H9 (cell line): ENCODE measurements at regions not wholly inside any gene's neighbourhood (a gene's known extent, or its start where the extent isn't known, plus 50 kb on each side); places are given as distances from the start of the nearest gene placed in this dataset.

ENCODE experiments used
- DNase-seq: peaks from one replicate; pipeline ENCODE4 v3.0.0-alpha.2; 2017
- H2AFZ ChIP-seq: one replicate; pipeline ENCODE4 v1.6.1; 2013; ENCODE audit warnings: mild to moderate bottlenecking, low read length, control low read depth, moderate library complexity
- H2AK5ac ChIP-seq: 2 replicates; pipeline ENCODE4 v1.6.1; 2013; ENCODE audit warnings: low read length, control low read depth, mixed read lengths; ENCODE audit not compliant: insufficient read length
- H2BK120ac ChIP-seq: one replicate; pipeline ENCODE4 v1.6.1; 2013; ENCODE audit warnings: low read depth, mild to moderate bottlenecking, low read length, control low read depth, inconsistent platforms; ENCODE audit not compliant: poor library complexity, severe bottlenecking
- H2BK12ac ChIP-seq: 2 replicates; pipeline ENCODE4 v1.6.1; 2013; ENCODE audit warnings: low read length, control low read depth, mixed read lengths, low read depth; ENCODE audit not compliant: insufficient read length
- H2BK15ac ChIP-seq: 2 replicates; pipeline ENCODE4 v1.6.1; 2013; ENCODE audit warnings: low read depth, low read length, control low read depth
- H2BK20ac ChIP-seq: one replicate; pipeline ENCODE4 v1.6.1; 2013; ENCODE audit warnings: low read depth, mild to moderate bottlenecking, low read length, control low read depth, inconsistent platforms; ENCODE audit not compliant: poor library complexity, severe bottlenecking
- H2BK5ac ChIP-seq: 2 replicates; pipeline ENCODE4 v1.6.1; 2013; ENCODE audit warnings: low read length, control low read depth, mixed read lengths; ENCODE audit not compliant: insufficient read length
- H3K14ac ChIP-seq: 2 replicates; pipeline ENCODE4 v1.6.1; 2013; ENCODE audit warnings: low read length, control low read depth; ENCODE audit not compliant: insufficient read depth
- H3K18ac ChIP-seq: 2 replicates; pipeline ENCODE4 v1.6.1; 2013; ENCODE audit warnings: low read depth, mild to moderate bottlenecking, mixed read lengths, low read length, control low read depth; ENCODE audit not compliant: insufficient read length
- H3K23ac ChIP-seq: 2 replicates; pipeline ENCODE4 v1.6.1; 2013; ENCODE audit warnings: low read length, control low read depth, mixed read lengths, low read depth; ENCODE audit not compliant: insufficient read length
- H3K23me2 ChIP-seq: 2 replicates; pipeline ENCODE4 v1.6.1; 2013; ENCODE audit warnings: low read depth, mild to moderate bottlenecking, mixed read lengths, low read length, control low read depth; ENCODE audit not compliant: insufficient read length, poor library complexity, severe bottlenecking
- H3K27ac ChIP-seq: 2 replicates; pipeline ENCODE4 v1.5.1; 2013; ENCODE audit warnings: low read length, control low read depth, mixed read lengths, low read depth; ENCODE audit not compliant: insufficient read length
- H3K27me3 ChIP-seq: 2 replicates; pipeline ENCODE4 v1.6.1; 2013; ENCODE audit warnings: low read length, control low read depth, inconsistent platforms; ENCODE audit not compliant: insufficient read depth
- H3K4ac ChIP-seq: 2 replicates; pipeline ENCODE4 v1.6.1; 2013; ENCODE audit warnings: low read depth, mild to moderate bottlenecking, control low read depth, inconsistent platforms, low read length, moderate library complexity
- H3K4me1 ChIP-seq: 2 replicates; pipeline ENCODE4 v1.6.1; 2013; ENCODE audit warnings: low read length, control low read depth, inconsistent platforms; ENCODE audit not compliant: insufficient read depth
- H3K4me2 ChIP-seq: 2 replicates; pipeline ENCODE4 v1.6.1; 2013; ENCODE audit warnings: low read length, control low read depth, mixed read lengths; ENCODE audit not compliant: insufficient read length, insufficient read depth
- H3K56ac ChIP-seq: 2 replicates; pipeline ENCODE4 v1.6.1; 2013; ENCODE audit warnings: low read depth, mild to moderate bottlenecking, mixed read lengths, low read length, control low read depth; ENCODE audit not compliant: insufficient read length
- H3K79me1 ChIP-seq: 2 replicates; pipeline ENCODE4 v1.6.1; 2013; ENCODE audit warnings: low read depth, mild to moderate bottlenecking, moderate library complexity, low read length, control low read depth, inconsistent platforms; ENCODE audit not compliant: insufficient read depth, poor library complexity, severe bottlenecking
- H3K79me2 ChIP-seq: 2 replicates; pipeline ENCODE4 v1.6.1; 2013; ENCODE audit warnings: low read length, control low read depth, inconsistent platforms; ENCODE audit not compliant: insufficient read depth
- H3K9ac ChIP-seq: 2 replicates; pipeline ENCODE4 v1.6.1; 2013; ENCODE audit warnings: low read length, control low read depth, mixed read lengths; ENCODE audit not compliant: insufficient read length; ENCODE audit errors: extremely low read depth
- H3K9me3 ChIP-seq: one replicate; pipeline ENCODE4 v1.6.1; 2013; ENCODE audit warnings: low read depth, low read length, inconsistent platforms; ENCODE audit not compliant: control insufficient read depth
- H3T11ph ChIP-seq: one replicate; pipeline ENCODE4 v1.6.1; 2013; ENCODE audit warnings: mild to moderate bottlenecking, low read length, control low read depth, inconsistent platforms
- H4K20me1 ChIP-seq: one replicate; pipeline ENCODE4 v1.6.1; 2013; ENCODE audit not compliant: control insufficient read depth, insufficient read length, insufficient read depth
- H4K5ac ChIP-seq: 2 replicates; pipeline ENCODE4 v1.6.1; 2013; ENCODE audit warnings: low read depth, mild to moderate bottlenecking, mixed read lengths, low read length, control low read depth; ENCODE audit not compliant: insufficient read length
- H4K8ac ChIP-seq: replicated peaks from 2 replicates; pipeline ENCODE4 v1.6.1; 2013; ENCODE audit warnings: low read length, control low read depth, mixed read lengths, low read depth; ENCODE audit not compliant: insufficient read length
- H4K91ac ChIP-seq: 2 replicates; pipeline ENCODE4 v1.6.1; 2013; ENCODE audit warnings: low read depth, mild to moderate bottlenecking, moderate library complexity, mixed read lengths, low read length, control low read depth; ENCODE audit not compliant: insufficient read length
- H3K27ac Mint-ChIP-seq, 3 experiments: 2 replicates in 2 of 3; 3 replicates in 1 of 3; pipeline ENCODE4 v1.8.0; 2020 to 2021; ENCODE audit warnings: mixed read lengths in 3 of 3, mild to moderate bottlenecking in 1 of 3, moderate library complexity in 1 of 3
- H3K27me3 Mint-ChIP-seq: 2 replicates; pipeline ENCODE4 v1.8.0; 2021; ENCODE audit warnings: low read depth, mild to moderate bottlenecking, moderate library complexity, mixed read lengths
- H3K36me3 Mint-ChIP-seq, 3 experiments: 2 replicates in 2 of 3; 3 replicates in 1 of 3; pipeline ENCODE4 v1.8.0; 2020 to 2021; ENCODE audit warnings: low read depth in 3 of 3, mixed read lengths in 3 of 3; ENCODE audit not compliant: insufficient read depth in 1 of 3
- H3K4me1 Mint-ChIP-seq, 2 experiments: 2 replicates each; pipeline ENCODE4 v1.8.0; 2020; ENCODE audit warnings: mixed read lengths in 2 of 2
- H3K4me3 Mint-ChIP-seq, 2 experiments: 2 replicates in 1 of 2; 3 replicates in 1 of 2; pipeline ENCODE4 v1.8.0; 2020 to 2021; ENCODE audit warnings: mild to moderate bottlenecking in 2 of 2, mixed read lengths in 2 of 2, moderate library complexity in 1 of 2
- H3K9me3 Mint-ChIP-seq, 2 experiments: 2 replicates in 1 of 2; 3 replicates in 1 of 2; pipeline ENCODE4 v1.8.0; 2020; ENCODE audit warnings: mild to moderate bottlenecking in 2 of 2, mixed read lengths in 2 of 2, moderate library complexity in 1 of 2
- CTCF ChIP-seq: fragments of 200-600 bp; sonication (generic); conservative IDR thresholded peaks from 3 replicates; pipeline ENCODE4 v1.8.0; 2021; ENCODE audit warnings: antibody characterized with exemption, mild to moderate bottlenecking
- WGBS: extraction: QIAGEN DNeasy Blood & Tissue Kit; methylation state at CpG from one replicate; pipeline ENCODE4 v1.1.7; 2013; ENCODE audit warnings: missing lambda C conversion rate, low lambda C conversion rate, mixed read lengths; ENCODE audit not compliant: insufficient read length; ENCODE audit errors: extremely low coverage; 5-methylcytosine and 5-hydroxymethylcytosine counted together

GRCh38 chrX:10325611-10326010 is 168.8 kb downstream of the CLCN4 start:
- peaks cover 0 to 2% of the 10 kb centered on the region in 2 experiments; a peak in 1 of 4 replicates for H3K4me1 Mint-ChIP-seq
- TF ChIP-seq CTCF, result no peak

More at GRCh38 chrX:10325611-10326010, 168.8 kb downstream of the CLCN4 start:
- H3K27ac ChIP-seq, result no peak overlapping the region
- H4K20me1 ChIP-seq, result no peaks in the 10 kb centered on the region
- no peak overlapping the region for H3K14ac ChIP-seq
- no peak overlapping the region for H3K4me2 ChIP-seq
- H3K79me1 ChIP-seq, result no peaks in the 10 kb centered on the region
- no CpG with 5 or more reads among the region's 2 CpGs for WGBS
- H4K5ac ChIP-seq, result no peak overlapping the region
- no peaks in the 10 kb centered on the region for H3K9me3 ChIP-seq
- no peak overlapping the region for H3T11ph ChIP-seq
- H3K9ac ChIP-seq, result no peak overlapping the region
- H3K56ac ChIP-seq, result no peak overlapping the region
- no peaks in the 10 kb centered on the region for H3K4me1 ChIP-seq
- no peaks in the 10 kb centered on the region for H3K27me3 ChIP-seq
- Mint-ChIP-seq H3K36me3 (peaks cover 0 to 3% (median 0%) of the 10 kb centered on the region in 3 experiments; a peak in 2 of 7 replicates), H3K9me3 (peaks cover 44 to 55% of the 10 kb centered on the region in 2 experiments), H3K27ac (no peak overlapping the region), H3K27me3 (peaks cover 6% of the 10 kb centered on the region; the same call in 1 of the 2 replicates), H3K4me3 (no peak overlapping the region)
- no peak overlapping the region for H3K18ac ChIP-seq
- H2AK5ac ChIP-seq, result no peak overlapping the region
- no peak for DNase-seq
- H2BK120ac ChIP-seq, result no peak overlapping the region
- no peak overlapping the region for H2BK15ac ChIP-seq
- H2AFZ ChIP-seq, result no peak overlapping the region
- H2BK20ac ChIP-seq, result no peak overlapping the region
- H3K23ac ChIP-seq, result no peak overlapping the region
- H3K79me2 ChIP-seq, result no peaks in the 10 kb centered on the region
- H3K4ac ChIP-seq, result no peak overlapping the region
- no peak overlapping the region for H4K91ac ChIP-seq
- no peak overlapping the region for H4K8ac ChIP-seq
- no peak overlapping the region for H2BK5ac ChIP-seq
- H2BK12ac ChIP-seq, result no peak overlapping the region
- no peaks in the 10 kb centered on the region for H3K23me2 ChIP-seq
